Stimulated activated CD8-positive, alpha-beta memory T cell treated with anti-CD3 and anti-CD28 coated beads, Interleukin-15, amount 100 ng/mL, for 24 hours (primary cell): ENCODE measurements at regions not wholly inside any gene's neighbourhood (a gene's known extent, or its start where the extent isn't known, plus 50 kb on each side); places are given as distances from the start of the nearest gene placed in this dataset.
"Not testable (repeated sequence)": the region's sequence is repeated elsewhere in the genome, so short reads cannot be mapped to it uniquely, and the experiment has no call there.

Source experiments
- DNase-seq: peaks from one replicate; pipeline ENCODE4 v3.0.0-alpha.2; 2020; ENCODE audit warnings: low read depth

- DNase-seq = no peak
These were observed 51.7 kb downstream of the FAM50B start for GRCh38 chr6:3900744-3901336.

GRCh38 chr6:3902871-3903648 lies 53.9 kb downstream of the FAM50B start:
- DNase-seq = no peak

GRCh38 chr6:3904518-3904917 lies 55.3 kb downstream of the FAM50B start:
- no peak for DNase-seq

- no peak for DNase-seq
These were observed 57.0 kb downstream of the FAM50B start for GRCh38 chr6:3905945-3906845.

- no peak for DNase-seq
These were observed 57.6 kb downstream of the FAM50B start for GRCh38 chr6:3906846-3907151.

GRCh38 chr6:3908223-3908622 lies 59.0 kb downstream of the FAM50B start:
- no peak for DNase-seq

GRCh38 chr6:3908961-3909360 lies 59.8 kb downstream of the FAM50B start:
- DNase-seq = no peak

GRCh38 chr6:3910106-3910663 lies 61.0 kb downstream of the FAM50B start:
- DNase-seq = no peak

- no peak for DNase-seq
These were observed 62.0 kb downstream of the FAM50B start for GRCh38 chr6:3911130-3911529.

- no peak for DNase-seq
These were observed 62.6 kb downstream of the FAM50B start for GRCh38 chr6:3911614-3912336.

GRCh38 chr6:3912361-3913076 lies 63.3 kb downstream of the FAM50B start:
- no peak for DNase-seq

GRCh38 chr6:3913077-3913957 lies 64.1 kb downstream of the FAM50B start:
- no peak for DNase-seq

- DNase-seq = no peak
These were observed 64.8 kb downstream of the FAM50B start for GRCh38 chr6:3913958-3914337.

- no peak for DNase-seq
These were observed 66.1 kb downstream of the FAM50B start for GRCh38 chr6:3915076-3915791.

GRCh38 chr6:3916211-3916610 lies 67.0 kb downstream of the FAM50B start:
- no peak for DNase-seq

- DNase-seq = not testable (repeated sequence)
These were observed 67.6 kb downstream of the FAM50B start for GRCh38 chr6:3916749-3917148.

GRCh38 chr6:3918469-3918868 lies 69.3 kb downstream of the FAM50B start:
- DNase-seq = no peak

- no peak for DNase-seq
These were observed 70.0 kb downstream of the FAM50B start for GRCh38 chr6:3919130-3919628.

- no peak for DNase-seq
These were observed 70.7 kb downstream of the FAM50B start for GRCh38 chr6:3919849-3920248.
